K562 (cell line): ENCODE measurements at regions not wholly inside any gene's neighbourhood (a gene's known extent, or its start where the extent isn't known, plus 50 kb on each side); places are given as distances from the start of the nearest gene placed in this dataset.

Experiments
- FOXA3 ChIP-seq, 2 experiments: fragments of 450-650 bp in 1 of 2; sonication (generic) in 1 of 2; formaldehyde crosslinking; IDR thresholded peaks in 1 of 2; conservative IDR thresholded peaks in 1 of 2; 2 replicates each; pipeline versions ENCODE4 v1.4.0 to v1.8.0; 2020 to 2022; ENCODE audit warnings: mild to moderate bottlenecking in 2 of 2, missing genetic modification reagents in 1 of 2
- KLF16 ChIP-seq: IDR thresholded peaks from 2 replicates; pipeline ENCODE4 v1.6.1; 2016; ENCODE audit warnings: antibody characterized with exemption
- MGA ChIP-seq: fragments of 450-650 bp; IDR thresholded peaks from 2 replicates; pipeline ENCODE4 v1.6.1; 2016; ENCODE audit warnings: mild to moderate bottlenecking, moderate library complexity
- NCOA6 ChIP-seq: fragments of 450-650 bp; IDR thresholded peaks from 2 replicates; pipeline ENCODE4 v1.6.1; 2017; ENCODE audit warnings: mild to moderate bottlenecking
- PYGO2 ChIP-seq: fragments of 450-650 bp; IDR thresholded peaks from 2 replicates; pipeline ENCODE4 v1.6.1; 2016; ENCODE audit warnings: mild to moderate bottlenecking, missing genetic modification characterization, moderate library complexity, missing compliant biosample characterization
- ZBTB11 ChIP-seq, 3 experiments: fragments of 200-800 bp in 1 of 3; fragments of 250-450 bp in 1 of 3; fragments of 450-650 bp in 1 of 3; sonication (Bioruptor Pico) in 1 of 3; sonication (Bioruptor generic) in 1 of 3; formaldehyde crosslinking in 1 of 3; IDR thresholded peaks; 2 replicates each; pipeline versions ENCODE4 v1.6.1 to v1.8.0; 2016 to 2022; ENCODE audit warnings: mild to moderate bottlenecking in 2 of 3, missing genetic modification characterization in 2 of 3, missing compliant biosample characterization in 1 of 3, moderate library complexity in 1 of 3
- ZNF589 ChIP-seq: fragments of 200-800 bp; sonication (Bioruptor generic); IDR thresholded peaks from 2 replicates; pipeline ENCODE4 v1.6.1; 2016; ENCODE audit warnings: low read depth, missing genetic modification characterization, missing compliant biosample characterization

GRCh38 chr2:176931588-176932563 is 280.7 kb upstream of the HNRNPA3 start (continued):
- TF ChIP-seq MGA, result peak; percentile 71
- TF ChIP-seq PYGO2, result 0 out of 2 replicates have a peak, but pooled peaks have one; percentile 18
- TF ChIP-seq NCOA6, result no peak
- TF ChIP-seq ZBTB11 (CRISPR knock-in tag; IDR thresholded peaks at IDR 0.05), result 0 out of 6 replicates have a peak, but pooled peaks of 1 of the 3 experiments have one; percentile 28
- peak in 1 of 2 experiments; percentile 71; a peak in 2 of 4 replicates for TF ChIP-seq FOXA3 (CRISPR knock-in tag; conservative IDR thresholded peaks at IDR 0.05 in 1 of 2, IDR thresholded peaks at IDR 0.05 in 1 of 2)
- 0 out of 2 replicates have a peak, but pooled peaks have one; percentile 4 for TF ChIP-seq KLF16
- peak; percentile 91 for TF ChIP-seq ZNF589 (CRISPR knock-in tag)
